Activated CD4-positive, alpha-beta T cell treated with anti-CD3 and anti-CD28 coated beads, Interleukin-2, amount 10 ng/mL, durations not matched to agents 24 days and 14 days (primary cell): ENCODE measurements at regions not wholly inside any gene's neighbourhood (a gene's known extent, or its start where the extent isn't known, plus 50 kb on each side); places are given as distances from the start of the nearest gene placed in this dataset.

Experiments used
- DNase-seq: peaks from one replicate; pipeline ENCODE4 v3.0.0; 2022
- H3K27ac Mint-ChIP-seq: one replicate; pipeline ENCODE4 v1.8.0; 2022; ENCODE audit warnings: mild to moderate bottlenecking, mixed read lengths
- H3K27me3 Mint-ChIP-seq: one replicate; pipeline ENCODE4 v1.8.0; 2022; ENCODE audit warnings: mixed read lengths
- H3K36me3 Mint-ChIP-seq: one replicate; pipeline ENCODE4 v1.8.0; 2022; ENCODE audit warnings: low read depth, mild to moderate bottlenecking, mixed read lengths
- H3K4me1 Mint-ChIP-seq: one replicate; pipeline ENCODE4 v1.8.0; 2021; ENCODE audit warnings: mixed read lengths
- H3K4me3 Mint-ChIP-seq: one replicate; pipeline ENCODE4 v1.8.0; 2022; ENCODE audit warnings: mild to moderate bottlenecking, moderate library complexity, mixed read lengths
- H3K9me3 Mint-ChIP-seq: one replicate; pipeline ENCODE4 v1.8.0; 2021; ENCODE audit warnings: mixed read lengths
- intact Hi-C: fragments of 100-400 bp; cut with micrococcal nuclease; formaldehyde crosslinking; loops from one replicate; pipeline ENCODE4 v1.15.1; 2023

DNA sequence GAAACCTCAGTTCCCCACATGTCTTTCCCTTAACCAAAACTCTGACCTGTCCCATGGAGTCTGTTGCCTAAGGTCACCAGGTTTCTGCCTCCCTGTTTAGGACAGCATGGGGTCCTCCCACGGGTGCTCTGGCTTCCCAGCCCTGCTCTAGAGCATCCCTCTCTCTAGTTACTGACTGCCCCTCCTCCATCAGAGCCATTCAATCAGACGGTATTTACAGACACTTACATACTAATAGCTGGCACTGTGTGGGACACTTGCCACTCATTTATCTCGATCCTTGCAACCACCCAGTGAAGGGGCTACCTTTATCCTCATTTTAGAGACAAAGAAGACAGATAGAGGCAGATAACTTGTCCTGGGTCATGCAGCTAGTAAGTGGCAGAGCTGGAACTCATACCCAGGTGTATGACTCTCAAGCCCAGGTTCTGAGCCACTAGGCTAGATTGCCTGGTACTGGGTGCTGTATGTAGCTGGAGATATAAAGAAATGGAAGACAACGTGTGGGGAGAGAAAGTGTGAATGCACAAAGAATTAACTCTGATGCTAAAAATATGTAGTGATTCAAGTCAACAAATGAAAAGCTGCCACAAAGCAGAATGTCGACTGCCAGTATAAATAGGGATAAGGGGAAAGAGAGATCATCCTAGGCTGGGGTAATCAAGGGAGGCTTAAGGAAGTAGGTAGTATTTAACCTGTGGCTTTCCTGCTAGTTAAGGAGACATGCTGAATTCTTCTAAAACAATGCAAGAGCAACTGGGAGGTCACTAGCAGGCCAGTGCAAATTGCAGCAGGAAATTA, 52.5 kb upstream of the PDE8B start:
- Mint-ChIP-seq H3K4me1 (peaks cover 16% of the 10 kb centered on the region), H3K4me3 (no peak overlapping the region), H3K36me3 (no peaks in the 10 kb centered on the region), H3K27me3 (peaks cover 8% of the 10 kb centered on the region), H3K9me3 (no peaks in the 10 kb centered on the region), H3K27ac (no peak overlapping the region)
- no peak for DNase-seq
- intact Hi-C loops: no loop called here

DNA sequence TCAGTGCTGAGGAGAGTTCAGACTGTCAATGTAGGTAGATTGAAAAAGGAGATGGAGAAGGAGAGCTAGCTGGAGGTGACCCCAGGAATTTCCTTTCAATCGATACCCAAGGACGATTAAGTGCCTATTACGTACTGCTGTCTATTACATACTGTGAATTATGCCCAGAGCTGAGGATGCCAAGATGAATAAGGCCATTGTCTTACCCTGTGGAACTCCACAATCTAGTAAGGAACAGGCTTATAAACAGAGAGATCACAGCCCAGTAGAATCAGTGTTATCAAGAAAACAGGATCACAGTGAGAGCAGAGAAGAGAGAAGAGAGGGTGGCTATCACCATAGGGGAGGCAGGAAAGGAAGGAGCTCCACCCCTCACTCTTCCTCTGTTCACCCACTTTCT, 54.1 kb upstream of the PDE8B start:
- no peak overlapping the region for H3K27ac Mint-ChIP-seq
- intact Hi-C loops: no loop called here
- peaks cover 16% of the 10 kb centered on the region for H3K4me1 Mint-ChIP-seq
- H3K36me3 Mint-ChIP-seq: no peaks in the 10 kb centered on the region
- DNase-seq: no peak
- no peaks in the 10 kb centered on the region for H3K9me3 Mint-ChIP-seq
- H3K4me3 Mint-ChIP-seq: no peak overlapping the region
- H3K27me3 Mint-ChIP-seq: peaks cover 12% of the 10 kb centered on the region

DNA sequence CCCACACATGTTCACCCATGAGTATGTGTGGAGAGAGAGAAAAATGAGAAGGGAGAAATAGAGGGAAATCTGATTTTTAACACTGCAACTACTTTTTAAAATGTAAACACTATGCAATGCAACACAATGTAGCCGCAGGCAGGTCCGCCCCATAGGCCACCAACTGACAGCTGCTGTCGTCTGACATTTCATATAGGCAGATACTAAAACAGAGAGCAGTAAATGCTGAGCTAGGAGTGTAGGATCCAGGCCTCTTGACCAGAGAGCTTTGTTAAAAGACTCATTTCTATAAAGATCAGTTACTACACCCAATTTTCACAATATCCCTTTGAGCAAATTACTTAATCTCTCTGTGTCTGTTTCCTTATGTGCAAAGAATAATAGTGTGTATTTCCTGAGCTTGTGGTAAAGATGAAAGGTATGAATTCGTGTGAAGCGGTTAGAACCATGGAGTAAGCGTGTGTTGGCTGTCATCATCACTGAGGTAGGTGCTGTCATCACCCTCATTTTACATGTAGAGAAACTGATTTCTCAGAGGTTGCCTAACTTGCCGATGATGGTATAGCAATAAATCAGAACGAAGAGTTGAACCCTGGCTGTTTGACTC, 55.2 kb upstream of the PDE8B start:
- H3K9me3 Mint-ChIP-seq: no peaks in the 10 kb centered on the region
- no peaks in the 10 kb centered on the region for H3K36me3 Mint-ChIP-seq
- H3K27ac Mint-ChIP-seq: no peak overlapping the region
- H3K27me3 Mint-ChIP-seq: peaks cover 17% of the 10 kb centered on the region
- H3K4me1 Mint-ChIP-seq: peaks cover 16% of the 10 kb centered on the region
- intact Hi-C loops: no loop called here
- peak; percentile 77 for DNase-seq
- no peak overlapping the region for H3K4me3 Mint-ChIP-seq

DNA sequence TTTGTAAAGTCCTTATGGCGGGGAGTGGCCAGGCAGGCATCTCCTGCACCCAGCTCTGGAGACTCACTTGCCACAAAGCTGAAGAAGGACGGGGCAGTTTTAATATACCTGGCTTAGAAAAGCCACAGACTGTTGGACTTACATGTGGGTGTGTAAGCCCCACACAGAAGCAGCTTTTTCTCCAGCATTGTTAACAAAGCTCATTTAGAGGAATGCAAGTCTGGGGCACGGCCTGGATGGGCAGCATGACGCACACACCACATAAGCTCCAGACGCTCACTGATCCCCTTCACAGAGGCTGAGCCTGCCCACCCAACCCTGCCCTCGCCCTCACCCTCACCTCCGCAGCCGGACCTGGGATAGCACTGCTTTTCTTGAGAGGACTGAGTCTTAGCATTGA, 58.0 kb upstream of the PDE8B start:
- Mint-ChIP-seq H3K4me3 (no peak overlapping the region), H3K9me3 (no peaks in the 10 kb centered on the region), H3K36me3 (no peaks in the 10 kb centered on the region), H3K27me3 (peaks cover 15% of the 10 kb centered on the region), H3K27ac (no peak overlapping the region), H3K4me1 (peaks cover 16% of the 10 kb centered on the region)
- no peak for DNase-seq
- intact Hi-C loops: no loop called here

DNA sequence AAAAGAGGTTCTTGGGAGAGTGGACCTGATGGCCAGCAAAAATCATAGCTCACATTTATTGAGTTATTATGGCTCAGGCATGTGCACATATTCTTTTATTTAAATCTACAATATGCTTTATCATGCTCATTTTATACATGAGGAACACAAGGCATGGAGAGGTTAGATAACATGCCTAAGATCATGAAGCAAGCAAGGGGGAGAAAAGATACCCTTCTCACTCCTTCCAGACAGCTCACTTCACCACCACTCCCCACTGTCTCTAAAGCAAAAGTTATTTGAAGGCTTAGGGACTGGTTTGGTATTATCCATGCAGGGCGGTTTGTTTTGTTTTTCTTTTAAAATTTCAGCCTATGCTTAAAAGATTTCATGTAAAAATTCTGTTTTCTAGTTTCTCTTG, 59.0 kb upstream of the PDE8B start:
- Mint-ChIP-seq H3K36me3 (no peaks in the 10 kb centered on the region), H3K27ac (no peak overlapping the region), H3K9me3 (no peaks in the 10 kb centered on the region), H3K4me3 (no peak overlapping the region), H3K27me3 (peaks cover 15% of the 10 kb centered on the region), H3K4me1 (peaks cover 15% of the 10 kb centered on the region)
- DNase-seq: no peak
- intact Hi-C loops: no loop called here

DNA sequence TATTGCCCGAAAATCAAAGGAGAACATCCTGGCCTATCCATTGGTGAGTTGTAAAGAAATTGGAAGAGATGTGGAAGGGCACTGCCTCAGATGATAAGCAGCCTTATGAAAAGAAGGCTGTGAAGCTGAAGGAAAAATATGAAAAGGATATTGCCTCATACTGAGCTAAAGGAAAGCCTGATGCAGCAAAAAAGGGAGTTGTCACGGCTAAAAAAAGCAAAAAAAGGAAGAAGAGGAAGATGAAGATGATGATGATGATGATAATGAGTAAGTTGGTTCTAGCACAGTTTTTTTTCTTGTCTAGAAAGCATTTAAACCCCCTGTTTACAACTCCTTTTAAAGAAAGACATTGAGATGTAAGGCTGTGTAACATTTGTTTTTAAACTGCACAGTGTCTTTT, 59.8 kb upstream of the ZBED3 start:
- Mint-ChIP-seq H3K4me1 (peaks cover 12% of the 10 kb centered on the region), H3K4me3 (no peak overlapping the region), H3K9me3 (no peaks in the 10 kb centered on the region), H3K27me3 (peaks cover 18% of the 10 kb centered on the region), H3K27ac (no peak overlapping the region), H3K36me3 (no peaks in the 10 kb centered on the region)
- no peak for DNase-seq
- intact Hi-C loops: loop anchor here (10.0 kb wide), 1 partner anchor 488 kb away; the partner anchor contains the start of gene OTP

DNA sequence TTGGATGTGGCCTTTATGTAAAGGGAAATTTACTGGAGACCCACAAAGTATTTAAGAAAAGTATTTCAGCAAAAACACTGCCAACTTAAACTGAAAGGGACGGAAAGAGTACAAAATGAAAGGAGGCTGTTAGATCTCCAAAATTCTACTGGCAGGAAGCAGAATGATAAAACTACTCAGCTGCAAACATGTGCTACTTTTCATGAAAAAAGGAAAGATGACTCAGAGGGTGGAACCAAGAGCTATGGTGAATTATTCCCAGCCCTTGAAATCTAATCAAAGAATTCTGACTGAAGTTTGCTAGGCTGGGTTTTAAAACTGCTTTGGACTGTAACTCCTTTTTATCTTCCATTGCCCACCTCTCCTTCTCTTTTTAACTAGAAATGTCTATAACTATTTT, 58.6 kb upstream of the ZBED3 start:
- Mint-ChIP-seq H3K9me3 (no peaks in the 10 kb centered on the region), H3K4me3 (no peak overlapping the region), H3K27me3 (peaks cover 14% of the 10 kb centered on the region), H3K27ac (no peak overlapping the region), H3K4me1 (peaks cover 12% of the 10 kb centered on the region), H3K36me3 (no peaks in the 10 kb centered on the region)
- no peak for DNase-seq
- intact Hi-C loops: loop anchor here (10.0 kb wide), 1 partner anchor 489 kb away; the partner anchor contains the start of gene OTP

DNA sequence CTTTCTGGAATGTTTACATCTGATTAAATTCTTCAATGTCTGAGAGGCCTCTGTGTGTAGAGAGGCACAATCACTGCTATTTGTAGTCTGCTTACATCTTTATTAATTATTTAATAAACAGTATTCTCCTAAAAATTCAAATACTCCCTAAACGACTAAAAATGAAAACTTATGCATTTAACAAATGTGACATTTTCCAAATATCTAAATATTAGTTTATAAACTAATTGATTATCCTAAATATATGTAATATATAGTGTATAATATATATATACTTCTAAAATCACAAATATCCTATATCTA, 57.7 kb upstream of the ZBED3 start:
- intact Hi-C loops: loop anchor here (1.0 to 10.0 kb wide), 3 partner anchors 293 to 490 kb away; partner anchors contain the start of genes OTP and WDR41
- H3K4me1 Mint-ChIP-seq: peaks cover 12% of the 10 kb centered on the region
- no peaks in the 10 kb centered on the region for H3K9me3 Mint-ChIP-seq
- H3K27me3 Mint-ChIP-seq: peaks cover 13% of the 10 kb centered on the region
- no peak overlapping the region for H3K4me3 Mint-ChIP-seq
- H3K27ac Mint-ChIP-seq: no peak overlapping the region
- DNase-seq: no peak
- no peaks in the 10 kb centered on the region for H3K36me3 Mint-ChIP-seq

DNA sequence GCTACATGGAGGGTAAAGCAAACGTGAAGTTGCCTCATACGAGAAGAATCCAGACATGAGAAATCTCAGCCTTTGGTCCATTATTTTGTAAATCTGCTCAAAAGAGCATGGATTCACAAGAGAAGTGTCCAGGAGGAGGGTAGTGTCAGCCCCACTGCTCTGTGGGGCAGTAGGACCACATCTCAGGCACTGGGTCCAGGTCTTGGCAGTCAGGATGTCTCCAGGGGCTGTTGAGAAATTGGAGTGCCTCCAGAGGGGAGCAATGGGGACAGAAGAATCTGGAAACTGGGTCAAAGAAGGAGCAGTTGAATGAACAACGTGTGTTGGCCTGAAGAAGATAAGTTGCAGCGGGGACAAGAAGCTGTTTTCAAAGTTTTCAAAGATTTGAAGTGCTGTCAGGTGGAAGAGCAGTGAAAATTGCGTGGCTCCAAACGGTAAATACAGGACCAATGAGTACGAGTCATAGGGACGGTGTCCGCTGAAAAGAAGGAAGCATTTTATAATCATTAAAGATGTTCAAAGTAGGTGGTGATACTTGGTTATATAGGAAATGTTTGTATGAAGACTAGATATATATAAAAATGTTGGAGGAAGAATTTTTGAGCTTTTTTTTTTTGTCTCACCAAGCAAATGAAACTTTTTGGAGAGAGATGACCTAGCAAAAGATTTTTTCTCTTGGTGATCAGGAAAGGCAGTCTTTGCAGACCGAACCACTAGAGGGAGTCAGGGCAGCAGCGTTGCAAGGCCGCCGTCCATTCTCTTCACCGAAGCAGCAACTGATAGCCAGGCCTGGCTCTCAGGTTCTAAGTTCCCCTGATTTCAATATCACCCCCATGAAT, 57.1 kb upstream of the ZBED3 start:
- peaks cover 14% of the 10 kb centered on the region for H3K27me3 Mint-ChIP-seq
- no peaks in the 10 kb centered on the region for H3K36me3 Mint-ChIP-seq
- intact Hi-C loops: loop anchor here (1.0 to 10.0 kb wide), 3 partner anchors 293 to 491 kb away; partner anchors contain the start of genes OTP and WDR41

DNA sequence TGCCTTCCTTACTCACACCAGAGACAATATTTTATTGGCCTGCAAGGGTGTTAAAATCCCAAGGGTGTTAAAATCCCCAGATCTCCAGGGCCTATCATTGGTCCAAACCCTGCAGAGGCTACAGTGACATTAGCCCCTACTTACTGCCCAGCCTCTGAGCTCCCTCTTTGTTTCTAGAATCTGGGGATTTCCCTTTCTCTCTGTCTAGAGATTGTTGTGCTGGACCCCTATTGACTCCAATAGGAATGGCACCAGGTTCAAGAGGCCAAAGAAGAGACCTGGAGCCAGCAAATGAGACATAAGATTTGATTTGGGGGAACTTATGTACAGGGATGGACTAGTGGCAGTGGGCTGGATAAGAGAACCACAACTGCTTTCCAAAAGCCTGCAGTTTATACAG, 53.3 kb upstream of the ZBED3 start:
- H3K27me3 Mint-ChIP-seq: peaks cover 20% of the 10 kb centered on the region
- H3K27ac Mint-ChIP-seq: no peak overlapping the region
- no peaks in the 10 kb centered on the region for H3K9me3 Mint-ChIP-seq
- intact Hi-C loops: loop anchor here (10.0 kb wide), 1 partner anchor 494 kb away; the partner anchor contains the start of gene OTP
- H3K4me1 Mint-ChIP-seq: peaks cover 6% of the 10 kb centered on the region
- H3K36me3 Mint-ChIP-seq: no peaks in the 10 kb centered on the region
- no peak overlapping the region for H3K4me3 Mint-ChIP-seq
- DNase-seq: no peak

More for the DNA sequence above, 57.1 kb upstream of the ZBED3 start:
- Mint-ChIP-seq H3K4me1 (peaks cover 12% of the 10 kb centered on the region), H3K27ac (no peak overlapping the region), H3K9me3 (no peaks in the 10 kb centered on the region), H3K4me3 (no peak overlapping the region)
- peak; percentile 86 for DNase-seq

DNA sequence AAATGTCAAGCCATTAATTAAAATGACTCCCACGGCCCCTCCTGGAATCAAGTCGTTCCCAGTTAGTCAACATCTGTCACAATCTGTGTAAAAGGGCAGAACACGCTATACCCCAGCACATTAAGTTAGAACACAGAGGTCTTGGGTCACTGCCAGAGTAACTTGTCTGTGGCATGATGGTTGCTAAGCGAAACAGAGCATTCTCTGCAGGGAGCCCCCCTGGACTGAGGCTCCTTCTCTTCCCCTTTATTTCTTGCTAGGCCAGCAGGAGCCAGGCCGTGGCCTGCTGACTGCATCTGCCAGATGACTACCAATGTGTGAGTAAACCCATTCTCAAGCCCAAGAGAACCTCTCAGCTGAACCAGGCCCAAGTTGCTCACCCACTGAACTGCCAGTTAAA, 51.9 kb upstream of the ZBED3 start:
- Mint-ChIP-seq H3K27ac (no peak overlapping the region), H3K27me3 (peaks cover 21% of the 10 kb centered on the region), H3K4me1 (peaks cover 4% of the 10 kb centered on the region), H3K4me3 (no peak overlapping the region), H3K9me3 (no peaks in the 10 kb centered on the region), H3K36me3 (no peaks in the 10 kb centered on the region)
- intact Hi-C loops: no loop called here
- DNase-seq: no peak
